ENCODE measurements at regions not wholly inside any gene's neighbourhood (a gene's known extent, or its start where the extent isn't known, plus 50 kb on each side); places are given as distances from the start of the nearest gene placed in this dataset.

GRCh38 chr15:93180128-93180527 is 91.1 kb upstream of the RGMA start:
- Histone ChIP-seq H3K23ac (ENCODE audit: low read length) (no peak overlapping the region), H3K27me3 (ENCODE audit: insufficient read depth, low read length) (no peaks in the 10 kb centered on the region), H2BK12ac (ENCODE audit: low read length) (no peak overlapping the region), H2AFZ (ENCODE audit: insufficient read depth, low read length, poor library complexity) (no peak overlapping the region), H3K9me3 (ENCODE audit: insufficient read depth, low read depth, low read length) (peaks cover 2% of the 10 kb centered on the region), H2BK120ac (ENCODE audit: insufficient read depth, low read length, poor library complexity) (no peak overlapping the region), H3K36me3 (ENCODE audit: control insufficient read depth in 1 of 2, insufficient read depth in 2 of 2, low read length in 2 of 2) (no peaks in the 10 kb centered on the region), H3K4me2 (ENCODE audit: low read length) (no peak overlapping the region), H3K4me3 (ENCODE audit: low read depth, low read length) (no peak overlapping the region), H2AK5ac (ENCODE audit: low read length) (no peak overlapping the region), H3K27ac (ENCODE audit: low read depth, low read length) (peak overlapping the region; percentile 29), H4K12ac (ENCODE audit: low read depth, low read length) (no peak overlapping the region), H4K8ac (ENCODE audit: low read depth, low read length) (no peak overlapping the region), H3K9ac (ENCODE audit: low read length) (no peak overlapping the region), H3K18ac (ENCODE audit: low read length) (no peak overlapping the region), H3K79me1 (ENCODE audit: low read length) (no peaks in the 10 kb centered on the region), H3K4ac (ENCODE audit: low read depth, low read length) (no peak overlapping the region), H2BK5ac (ENCODE audit: low read depth, low read length, poor library complexity) (no peak overlapping the region), H4K91ac (ENCODE audit: low read depth, low read length) (no peak overlapping the region), H3K79me2 (ENCODE audit: control insufficient read depth, insufficient read depth, low read length, poor library complexity) (no peaks in the 10 kb centered on the region), H3K14ac (ENCODE audit: low read length) (no peak overlapping the region), H3K4me1 (ENCODE audit: control insufficient read depth in 1 of 2, insufficient read depth in 2 of 2, low read length in 2 of 2) (peaks cover 22 to 26% of the 10 kb centered on the region in 2 experiments)
- no CpG with 5 or more reads among the region's 7 CpGs for WGBS (ENCODE audit: extremely low coverage, insufficient coverage, insufficient read length)
- DNase-seq = no peak

- Histone ChIP-seq H3K14ac (ENCODE audit: low read length) (no peak overlapping the region), H4K91ac (ENCODE audit: low read depth, low read length) (no peak overlapping the region), H3K23ac (ENCODE audit: low read length) (no peak overlapping the region), H3K4me1 (ENCODE audit: control insufficient read depth in 1 of 2, insufficient read depth in 2 of 2, low read length in 2 of 2) (peaks cover 22 to 26% of the 10 kb centered on the region in 2 experiments), H2BK120ac (ENCODE audit: insufficient read depth, low read length, poor library complexity) (no peak overlapping the region), H3K9ac (ENCODE audit: low read length) (no peak overlapping the region), H2AK5ac (ENCODE audit: low read length) (no peak overlapping the region), H2BK5ac (ENCODE audit: low read depth, low read length, poor library complexity) (no peak overlapping the region), H2BK12ac (ENCODE audit: low read length) (no peak overlapping the region), H3K4me2 (ENCODE audit: low read length) (no peak overlapping the region), H4K8ac (ENCODE audit: low read depth, low read length) (no peak overlapping the region), H3K18ac (ENCODE audit: low read length) (no peak overlapping the region), H3K79me1 (ENCODE audit: low read length) (no peaks in the 10 kb centered on the region), H3K27me3 (ENCODE audit: insufficient read depth, low read length) (no peaks in the 10 kb centered on the region), H3K27ac (ENCODE audit: low read depth, low read length) (peak overlapping the region; percentile 29), H2AFZ (ENCODE audit: insufficient read depth, low read length, poor library complexity) (no peak overlapping the region), H3K4ac (ENCODE audit: low read depth, low read length) (no peak overlapping the region), H3K4me3 (ENCODE audit: low read depth, low read length) (no peak overlapping the region), H4K12ac (ENCODE audit: low read depth, low read length) (no peak overlapping the region), H3K79me2 (ENCODE audit: control insufficient read depth, insufficient read depth, low read length, poor library complexity) (no peaks in the 10 kb centered on the region), H3K36me3 (ENCODE audit: control insufficient read depth in 1 of 2, insufficient read depth in 2 of 2, low read length in 2 of 2) (no peaks in the 10 kb centered on the region), H3K9me3 (ENCODE audit: insufficient read depth, low read depth, low read length) (peaks cover 2% of the 10 kb centered on the region)
- WGBS (ENCODE audit: extremely low coverage, insufficient coverage, insufficient read length) = no CpG with 5 or more reads among the region's 17 CpGs
- DNase-seq = no peak
Measured at GRCh38 chr15:93179700-93180102, 90.7 kb upstream of the RGMA start.

- peaks cover 2% of the 10 kb centered on the region for H3K9me3 ChIP-seq (ENCODE audit: insufficient read depth, low read depth, low read length)
- H4K12ac ChIP-seq (ENCODE audit: low read depth, low read length) = no peak overlapping the region
- H3K23ac ChIP-seq (ENCODE audit: low read length) = no peak overlapping the region
- no peaks in the 10 kb centered on the region for H3K36me3 ChIP-seq (ENCODE audit: control insufficient read depth in 1 of 2, insufficient read depth in 2 of 2, low read length in 2 of 2)
- no peak overlapping the region for H4K8ac ChIP-seq (ENCODE audit: low read depth, low read length)
- H3K4me3 ChIP-seq (ENCODE audit: low read depth, low read length) = no peak overlapping the region
- peak in 1 of 2 donors; percentile 25 for DNase-seq
- no peak overlapping the region for H2BK120ac ChIP-seq (ENCODE audit: insufficient read depth, low read length, poor library complexity)
- no peaks in the 10 kb centered on the region for H3K79me2 ChIP-seq (ENCODE audit: control insufficient read depth, insufficient read depth, low read length, poor library complexity)
- H3K4me2 ChIP-seq (ENCODE audit: low read length) = no peak overlapping the region
- peak overlapping the region; percentile 7 for H2BK5ac ChIP-seq (ENCODE audit: low read depth, low read length, poor library complexity)
- H3K14ac ChIP-seq (ENCODE audit: low read length) = peak overlapping the region; percentile 30
- peaks cover 22 to 26% of the 10 kb centered on the region in 2 experiments for H3K4me1 ChIP-seq (ENCODE audit: control insufficient read depth in 1 of 2, insufficient read depth in 2 of 2, low read length in 2 of 2)
- H3K79me1 ChIP-seq (ENCODE audit: low read length) = no peaks in the 10 kb centered on the region
- no peak overlapping the region for H2AFZ ChIP-seq (ENCODE audit: insufficient read depth, low read length, poor library complexity)
- no peak overlapping the region for H3K9ac ChIP-seq (ENCODE audit: low read length)
- peak overlapping the region; percentile 41 for H4K91ac ChIP-seq (ENCODE audit: low read depth, low read length)
- peak overlapping the region; percentile 58 for H2BK12ac ChIP-seq (ENCODE audit: low read length)
- no peak overlapping the region for H3K27ac ChIP-seq (ENCODE audit: low read depth, low read length)
- H2AK5ac ChIP-seq (ENCODE audit: low read length) = no peak overlapping the region
- H3K27me3 ChIP-seq (ENCODE audit: insufficient read depth, low read length) = no peaks in the 10 kb centered on the region
- H3K4ac ChIP-seq (ENCODE audit: low read depth, low read length) = no peak overlapping the region
- H3K18ac ChIP-seq (ENCODE audit: low read length) = no peak overlapping the region
- whole genome bisulfite sequencing (ENCODE audit: extremely low coverage, insufficient coverage, insufficient read length) = no CpG with 5 or more reads among the region's 15 CpGs
Measured at GRCh38 chr15:93179072-93179471, 90.1 kb upstream of the RGMA start.

- Histone ChIP-seq H2BK120ac (ENCODE audit: insufficient read depth, low read length, poor library complexity) (no peak overlapping the region), H3K18ac (ENCODE audit: low read length) (no peak overlapping the region), H3K79me2 (ENCODE audit: control insufficient read depth, insufficient read depth, low read length, poor library complexity) (no peaks in the 10 kb centered on the region), H2BK5ac (ENCODE audit: low read depth, low read length, poor library complexity) (no peak overlapping the region), H3K14ac (ENCODE audit: low read length) (no peak overlapping the region), H3K4me3 (ENCODE audit: low read depth, low read length) (no peak overlapping the region), H3K4ac (ENCODE audit: low read depth, low read length) (no peak overlapping the region), H3K36me3 (ENCODE audit: control insufficient read depth in 1 of 2, insufficient read depth in 2 of 2, low read length in 2 of 2) (no peaks in the 10 kb centered on the region), H3K27ac (ENCODE audit: low read depth, low read length) (no peak overlapping the region), H4K8ac (ENCODE audit: low read depth, low read length) (no peak overlapping the region), H2BK12ac (ENCODE audit: low read length) (no peak overlapping the region), H4K12ac (ENCODE audit: low read depth, low read length) (no peak overlapping the region), H3K4me2 (ENCODE audit: low read length) (no peak overlapping the region), H4K91ac (ENCODE audit: low read depth, low read length) (no peak overlapping the region), H2AK5ac (ENCODE audit: low read length) (no peak overlapping the region), H3K27me3 (ENCODE audit: insufficient read depth, low read length) (no peaks in the 10 kb centered on the region), H3K23ac (ENCODE audit: low read length) (no peak overlapping the region), H3K4me1 (ENCODE audit: control insufficient read depth in 1 of 2, insufficient read depth in 2 of 2, low read length in 2 of 2) (peaks cover 22 to 26% of the 10 kb centered on the region in 2 experiments), H3K79me1 (ENCODE audit: low read length) (peaks cover 2% of the 10 kb centered on the region), H3K9ac (ENCODE audit: low read length) (no peak overlapping the region), H2AFZ (ENCODE audit: insufficient read depth, low read length, poor library complexity) (no peak overlapping the region), H3K9me3 (ENCODE audit: insufficient read depth, low read depth, low read length) (peaks cover 2% of the 10 kb centered on the region)
- DNase-seq = no peak
- no CpG with 5 or more reads among the region's 8 CpGs for WGBS (ENCODE audit: extremely low coverage, insufficient coverage, insufficient read length)
Measured at GRCh38 chr15:93178371-93178770, 89.4 kb upstream of the RGMA start.

Data from trophoblast cell (in vitro differentiated cells and primary cell).